Neural progenitor cell (in vitro differentiated cells): ENCODE measurements at regions not wholly inside any gene's neighbourhood (a gene's known extent, or its start where the extent isn't known, plus 50 kb on each side); places are given as distances from the start of the nearest gene placed in this dataset.
"Not testable (repeated sequence)": the region's sequence is repeated elsewhere in the genome, so short reads cannot be mapped to it uniquely, and the experiment has no call there.

ENCODE experiments used
- CTCF ChIP-seq: fragments of 200-600 bp; sonication (generic); IDR thresholded peaks from 2 replicates; pipeline ENCODE4 v1.5.1; 2017; ENCODE audit warnings: antibody characterized with exemption, mild to moderate bottlenecking
- EZH2phosphoT487 ChIP-seq: fragments of 200-600 bp; sonication (generic); IDR thresholded peaks from 2 replicates; pipeline ENCODE4 v1.6.1; 2017; ENCODE audit warnings: antibody characterized with exemption

- TF ChIP-seq CTCF, EZH2phosphoT487: not testable (repeated sequence)
Measured at GRCh38 chr21:9647409-9647808, 874.0 kb upstream of the TPTE start.
